Amygdala (tissue), 56 donors: ENCODE measurements at regions not wholly inside any gene's neighbourhood (a gene's known extent, or its start where the extent isn't known, plus 50 kb on each side); places are given as distances from the start of the nearest gene placed in this dataset.
"Not testable (repeated sequence)": the region's sequence is repeated elsewhere in the genome, so short reads cannot be mapped to it uniquely, and the experiment has no call there.

Source experiments
- DNase-seq, 56 donors: peaks; one replicate each; lab custom pipeline; 2025; lab: John Stamatoyannopoulos, UW

DNA sequence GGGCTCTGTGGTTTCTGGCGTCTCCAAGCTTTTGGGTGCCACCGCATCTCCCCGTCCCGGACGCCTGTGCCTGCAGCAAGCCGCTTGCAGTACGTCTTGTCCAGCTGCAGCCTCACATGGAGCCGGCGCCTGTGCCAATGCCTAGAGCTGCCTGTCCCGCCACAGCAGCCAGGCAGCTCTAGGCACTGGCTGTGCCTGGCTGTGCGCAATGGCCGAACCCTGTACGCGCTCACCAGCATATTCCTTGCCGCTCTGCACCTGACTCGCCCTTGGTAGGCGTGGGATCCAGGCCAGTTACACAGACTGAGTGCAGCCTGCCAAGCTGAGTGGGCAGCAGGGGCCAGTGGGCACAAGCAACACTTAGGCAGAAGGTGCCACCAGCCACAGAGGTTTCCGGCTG, 381.2 kb upstream of the SORCS1 start:
- peak in 1 of 56 donors; percentile 2 for DNase-seq

DNA sequence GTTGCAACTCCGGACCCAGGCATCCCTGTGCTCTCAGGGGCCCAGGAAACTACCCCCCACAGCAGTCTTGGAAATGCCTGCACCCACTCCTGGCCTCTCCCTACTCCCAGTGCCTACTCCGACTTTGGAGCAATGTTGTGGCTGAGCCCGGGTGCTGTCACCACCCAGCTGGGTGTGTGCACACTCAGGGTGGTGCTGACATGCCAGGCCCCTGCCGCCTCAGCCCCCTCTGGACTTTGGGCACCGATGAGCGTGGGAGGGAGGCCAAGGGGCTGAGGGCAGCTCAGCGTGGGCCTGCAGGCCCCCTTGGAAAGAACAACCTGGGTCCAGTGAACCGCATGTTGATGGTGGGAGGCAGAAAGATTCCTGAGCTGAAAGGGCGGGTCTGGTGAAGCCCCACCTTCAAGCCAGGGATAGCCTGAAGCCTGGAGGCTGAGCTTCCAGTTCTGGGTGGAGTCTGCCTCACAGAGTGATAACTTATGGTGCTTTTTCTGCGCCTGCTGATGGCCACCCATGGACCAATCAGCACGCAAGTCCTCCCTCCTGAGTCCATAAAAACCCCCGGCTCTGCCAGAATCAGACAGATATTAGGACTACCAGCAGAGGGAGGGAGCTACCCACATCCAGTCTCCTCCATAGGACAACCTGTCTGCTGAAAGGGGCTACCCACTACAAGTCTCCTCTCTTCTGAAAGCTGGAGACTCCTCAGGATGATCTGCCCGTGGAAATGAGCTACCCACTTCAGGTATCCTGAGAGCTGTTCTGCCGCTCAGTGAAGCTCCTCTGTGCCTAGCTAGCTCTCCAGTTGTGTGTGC, 380.4 kb upstream of the SORCS1 start:
- no peak for DNase-seq

DNA sequence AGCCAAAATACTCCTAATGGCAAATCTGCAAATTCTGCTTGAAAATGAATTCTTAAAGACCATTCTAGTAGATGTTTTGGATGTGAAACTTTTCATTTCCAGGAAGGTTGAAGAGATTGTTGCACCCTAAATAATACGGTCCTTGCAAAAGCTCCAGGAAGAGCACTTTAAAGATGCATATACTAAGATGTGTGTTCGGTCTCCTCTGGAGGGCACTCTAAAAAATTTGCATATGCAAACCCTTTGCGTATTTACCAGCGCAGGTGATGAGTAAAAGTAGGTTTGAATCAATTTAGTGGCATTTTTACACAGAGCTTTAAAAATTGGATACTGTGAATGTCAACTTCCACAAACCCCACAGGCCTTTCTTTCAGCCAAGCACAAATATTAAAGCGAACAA, 378.1 kb upstream of the SORCS1 start:
- no peak for DNase-seq

DNA sequence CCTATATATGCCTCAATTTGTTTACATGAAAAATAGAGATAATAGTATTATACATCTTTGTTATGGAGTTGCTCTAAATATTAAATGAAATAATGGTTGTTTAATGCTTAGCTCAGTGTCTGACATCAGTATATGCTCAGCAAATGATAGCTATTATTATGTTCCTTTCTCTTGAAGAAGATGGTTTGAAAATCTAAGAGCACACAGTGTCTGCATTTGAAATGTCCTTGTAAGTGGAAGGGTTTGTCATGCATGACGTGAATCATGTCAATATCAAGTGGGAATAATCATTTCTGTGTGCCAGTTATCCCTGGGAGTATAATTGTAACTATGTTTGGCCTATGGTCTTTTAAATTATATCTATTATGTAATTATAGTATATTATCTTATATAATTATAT, 377.5 kb upstream of the SORCS1 start:
- DNase-seq, result no peak

DNA sequence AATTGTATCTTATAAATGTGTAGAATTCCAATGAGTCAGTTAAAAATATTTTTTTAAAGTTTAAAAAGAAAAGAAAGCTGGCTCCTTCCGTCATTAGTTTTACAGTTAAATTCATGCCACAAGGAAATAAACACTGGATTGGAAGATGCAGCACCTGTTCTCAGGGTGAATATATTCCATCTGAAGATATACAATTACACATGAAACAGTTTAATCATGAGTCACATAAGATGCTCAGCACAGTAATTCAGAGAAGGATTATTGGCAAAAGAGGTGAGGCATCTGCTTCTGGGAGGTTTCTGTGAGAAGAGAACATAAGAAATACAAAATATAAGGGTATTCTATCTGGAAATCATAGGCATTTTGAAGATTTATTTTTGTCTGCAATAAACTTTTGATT, 376.5 kb upstream of the SORCS1 start:
- DNase-seq, result no peak

DNA sequence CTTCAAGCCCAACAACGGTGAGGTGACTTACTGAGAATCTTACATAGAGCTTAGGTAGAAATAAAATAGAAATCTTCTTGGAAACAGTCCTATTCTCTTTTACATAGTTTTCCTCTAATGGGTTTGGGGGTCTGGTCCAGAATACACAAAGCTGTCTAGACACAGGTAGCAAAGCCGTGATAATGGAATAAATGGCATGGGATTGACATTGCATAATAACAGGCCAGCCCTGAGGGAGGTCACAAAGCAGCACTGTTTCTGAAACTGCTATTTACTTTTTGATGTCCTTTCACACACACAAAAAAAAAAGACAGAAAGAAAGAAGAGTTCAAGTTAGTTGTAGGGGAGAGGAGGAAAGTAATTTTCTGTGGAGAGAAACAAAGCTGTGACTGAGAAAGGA, 364.8 kb upstream of the SORCS1 start:
- no peak for DNase-seq

DNA sequence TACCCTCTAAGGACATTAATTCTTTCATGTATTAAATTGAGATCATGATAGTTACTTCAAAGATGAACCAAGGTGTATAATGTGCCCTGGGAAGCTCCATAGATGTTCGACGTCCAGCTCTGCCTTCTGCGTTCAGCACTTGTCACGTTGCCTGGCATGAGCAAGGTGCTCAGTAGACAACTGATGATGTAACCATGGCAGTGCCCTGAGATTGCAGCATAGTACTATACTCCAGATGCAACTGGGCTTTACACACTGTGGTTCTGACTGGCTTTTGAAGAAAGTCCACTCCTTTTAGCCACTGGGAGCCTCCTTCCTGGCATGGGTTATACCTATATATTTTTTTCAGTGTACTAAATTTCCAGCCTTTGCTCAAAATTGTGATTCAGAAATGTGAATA, 355.8 kb upstream of the SORCS1 start:
- DNase-seq, result no peak

DNA sequence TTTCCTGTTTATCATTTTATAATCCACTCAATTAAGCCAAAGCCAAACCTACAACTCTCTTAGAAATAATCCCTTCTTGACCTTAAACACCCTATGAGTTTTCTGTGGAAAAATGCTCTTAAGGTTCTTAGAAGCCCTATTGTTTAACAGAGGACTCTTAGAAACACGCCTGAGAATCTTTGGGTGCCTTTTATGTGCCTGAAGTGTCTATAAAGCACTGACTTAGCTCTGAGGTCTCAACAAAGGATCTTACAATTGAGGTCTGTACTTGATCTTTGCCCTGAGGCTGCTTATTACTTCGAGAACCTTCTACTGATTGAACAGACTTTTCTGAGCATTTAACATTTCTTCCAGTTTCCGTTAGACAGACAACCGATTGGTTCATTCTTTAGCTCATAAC, 353.3 kb upstream of the SORCS1 start:
- DNase-seq, result no peak

DNA sequence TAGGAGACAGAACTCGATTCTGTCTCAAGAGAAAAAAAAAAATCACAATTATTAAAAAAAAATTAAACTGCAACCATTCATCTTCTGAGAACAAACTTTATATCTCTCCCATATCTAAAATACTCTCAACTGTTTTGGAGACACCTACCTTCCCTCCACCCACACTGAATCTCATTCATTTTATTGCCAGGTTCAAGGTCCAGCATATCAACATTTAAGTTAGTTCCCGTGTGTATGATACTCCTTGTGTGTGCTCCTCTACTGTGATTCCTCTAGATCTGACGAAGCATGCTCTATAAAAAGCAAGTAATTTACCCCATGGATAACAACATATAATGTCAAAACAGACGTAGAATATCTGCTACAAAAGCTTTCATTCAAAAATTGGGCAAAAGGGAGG, 351.8 kb upstream of the SORCS1 start:
- DNase-seq, result no peak

DNA sequence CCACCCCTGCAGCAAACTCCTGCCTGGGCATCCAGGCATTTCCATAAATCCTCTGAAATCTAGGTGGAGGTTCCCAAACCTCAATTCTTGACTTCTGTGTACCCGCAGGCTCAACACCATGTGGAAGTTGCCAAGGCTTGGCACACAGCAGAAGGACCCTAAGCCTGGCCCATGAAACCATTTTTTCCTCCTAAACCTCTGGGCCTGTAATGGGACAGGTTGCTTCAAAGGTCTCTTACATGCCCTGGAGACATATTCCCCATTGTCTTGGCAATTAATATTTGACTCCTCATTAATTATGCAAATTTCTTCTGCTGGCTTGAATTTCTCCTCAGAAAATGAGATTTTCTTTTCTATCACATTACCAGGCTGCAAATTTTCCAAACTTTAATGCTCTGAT, 339.5 kb upstream of the SORCS1 start:
- DNase-seq, result not testable (repeated sequence)

DNA sequence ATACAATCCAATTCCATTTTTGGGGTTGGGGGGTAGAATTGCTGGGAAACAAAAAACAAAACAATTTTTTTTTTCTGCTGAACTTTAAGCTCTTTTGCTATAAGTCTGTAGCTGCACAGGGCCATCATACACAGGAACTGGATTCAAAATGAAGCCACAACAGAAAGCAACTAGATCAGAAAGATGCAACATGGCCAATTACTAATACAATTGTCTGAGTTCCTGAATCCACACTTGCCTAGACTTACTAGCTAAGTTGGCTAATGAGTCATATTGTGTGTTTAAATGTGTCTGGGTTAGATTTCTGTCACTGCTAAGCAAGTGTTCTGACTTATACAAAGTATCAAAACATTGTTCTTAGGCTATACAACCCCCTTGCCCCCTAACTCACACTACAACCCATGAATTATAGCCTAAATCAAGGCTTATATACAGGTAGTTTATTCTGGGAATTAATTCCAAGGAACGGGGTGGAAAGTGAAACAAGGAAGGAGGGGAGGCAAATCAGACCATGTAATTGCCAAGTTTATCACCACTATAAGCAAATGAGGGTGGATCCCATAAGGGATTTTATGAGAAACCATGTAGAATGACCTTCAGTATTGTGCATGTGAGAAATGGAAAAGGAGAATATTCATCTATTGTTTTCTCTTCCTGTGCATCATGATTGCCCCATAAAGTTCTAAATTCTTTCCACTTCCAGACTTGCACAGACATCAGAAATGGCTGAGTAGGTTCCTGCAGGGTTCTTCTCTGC, 337.9 kb upstream of the SORCS1 start:
- no peak for DNase-seq

DNA sequence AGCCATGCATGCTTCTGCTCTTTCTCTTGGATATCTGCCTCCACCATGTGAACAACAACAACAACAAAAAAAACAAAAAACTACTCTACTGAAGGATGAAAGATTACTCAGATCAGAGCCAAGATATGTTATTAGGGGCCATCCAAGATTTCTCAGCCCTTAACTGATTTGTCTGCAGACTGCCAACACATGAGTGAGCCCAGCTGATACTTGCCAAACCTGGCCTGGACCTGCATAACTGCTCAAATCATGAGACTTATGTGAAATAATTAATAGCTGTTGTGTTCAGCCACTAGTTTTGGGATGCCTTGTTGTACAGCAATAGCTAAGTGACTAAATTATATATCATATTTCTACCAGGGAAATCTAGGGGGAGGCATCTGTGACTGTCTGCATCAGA, 334.5 kb upstream of the SORCS1 start:
- no peak for DNase-seq

DNA sequence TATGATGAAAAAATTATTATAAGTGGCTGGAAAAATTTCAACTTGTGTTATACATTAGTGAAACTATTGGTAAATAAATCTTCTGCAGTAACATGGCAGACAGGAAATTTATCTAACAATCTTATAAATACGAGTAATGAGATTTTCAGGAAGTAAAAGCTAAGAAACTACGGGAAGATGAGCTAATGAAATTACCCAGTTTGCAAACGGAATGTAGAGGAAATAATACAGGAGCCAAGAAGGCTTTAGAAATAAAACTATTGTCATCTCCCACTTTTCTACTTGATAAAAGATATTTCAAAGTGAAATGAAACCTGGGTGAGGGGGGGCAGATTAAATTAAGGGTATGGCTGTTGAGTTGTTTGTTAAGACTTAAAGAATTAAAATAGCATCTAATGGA, 332.5 kb upstream of the SORCS1 start:
- no peak for DNase-seq

DNA sequence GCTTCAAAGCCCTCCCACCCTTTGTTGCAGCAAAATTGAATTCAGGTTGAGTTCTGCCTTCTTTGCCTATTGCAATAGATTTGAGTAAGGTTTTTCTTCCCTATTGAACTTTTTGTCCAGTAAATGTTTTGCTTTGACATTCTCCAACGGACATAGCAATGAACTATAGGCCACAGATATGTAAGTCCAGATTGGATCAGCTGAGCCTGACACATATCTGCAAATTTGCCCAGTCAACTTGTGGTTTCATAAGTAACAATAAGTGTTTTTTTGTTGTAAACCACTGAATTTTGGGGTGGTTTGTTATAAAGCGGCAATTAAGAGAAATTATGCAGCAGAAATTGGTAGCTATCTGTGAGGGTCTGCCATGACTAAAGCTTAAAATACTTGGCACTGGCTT, 332.1 kb upstream of the SORCS1 start:
- DNase-seq, result no peak

DNA sequence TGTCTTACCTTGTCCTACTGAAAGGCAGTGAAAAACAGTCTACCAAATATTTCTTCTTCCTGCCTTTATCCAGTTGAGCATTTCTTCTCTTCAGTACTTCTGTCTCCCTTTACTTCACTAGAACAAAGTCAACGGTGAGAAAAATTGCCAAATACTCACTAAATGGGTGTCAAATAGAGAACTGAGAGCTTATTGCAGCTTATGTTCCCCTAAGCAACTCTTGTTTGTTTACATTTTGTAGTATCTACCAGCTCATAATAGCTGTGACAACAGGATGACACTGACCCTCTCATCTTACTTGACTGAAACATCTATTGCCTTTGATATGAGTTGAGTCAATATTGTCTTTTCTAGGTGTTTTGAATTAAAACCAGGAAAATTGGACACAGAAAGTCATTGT, 327.9 kb upstream of the SORCS1 start:
- no peak for DNase-seq

DNA sequence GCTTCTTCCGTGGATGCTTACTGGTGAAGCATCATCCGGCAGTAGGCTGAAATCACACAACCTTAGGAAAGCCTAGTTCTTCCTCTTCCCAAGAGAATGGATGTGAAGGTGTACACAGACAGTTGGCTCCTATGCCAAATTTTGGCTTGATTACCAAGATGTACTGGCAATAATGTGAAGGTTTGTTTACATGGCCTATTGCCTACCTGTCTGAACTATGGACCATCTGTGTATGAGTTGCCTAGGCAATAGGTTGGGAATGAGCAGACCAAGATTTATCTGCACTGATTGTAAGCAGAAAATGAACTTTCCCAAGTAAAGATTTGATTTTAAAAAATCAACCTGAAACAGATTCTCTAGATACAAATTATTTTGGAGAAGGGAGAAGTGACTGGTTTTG, 325.9 kb upstream of the SORCS1 start:
- no peak for DNase-seq

DNA sequence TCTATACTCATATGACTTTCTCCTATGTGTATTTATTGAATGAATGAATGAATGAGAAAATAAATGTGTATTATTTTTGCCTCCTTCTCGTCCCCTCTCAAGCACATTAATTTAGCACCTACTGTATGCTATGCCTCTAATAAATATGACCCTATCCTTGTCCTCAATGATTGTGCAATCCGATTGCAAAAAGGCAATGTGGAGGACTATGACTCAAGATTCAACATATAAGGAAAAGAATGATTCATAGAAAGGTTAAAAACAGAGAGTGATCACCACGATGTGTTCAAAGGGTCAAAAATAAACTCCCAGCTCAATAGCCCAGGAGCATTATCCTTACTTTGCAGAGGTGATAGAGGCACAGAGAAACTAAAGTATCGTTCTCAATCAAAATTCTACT, 322.8 kb upstream of the SORCS1 start:
- DNase-seq, result no peak

DNA sequence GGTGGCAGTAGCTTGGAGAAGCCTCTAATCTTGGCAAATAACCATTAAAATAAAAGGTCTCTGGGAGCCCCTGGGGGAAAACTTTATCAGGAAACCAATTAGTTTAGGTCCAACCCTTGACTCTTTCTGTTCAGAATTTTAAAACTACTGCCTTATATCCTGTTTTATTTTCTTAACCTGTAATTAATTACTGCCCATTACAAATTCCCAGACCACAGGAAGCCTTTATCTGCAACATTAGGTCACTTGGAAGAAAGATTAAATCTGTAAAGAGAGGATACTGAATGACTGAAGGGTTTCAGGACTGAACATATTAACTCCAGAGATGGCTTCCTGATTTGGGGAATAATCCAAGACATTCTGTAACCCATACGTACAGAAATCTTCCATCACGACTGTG, 320.5 kb upstream of the SORCS1 start:
- no peak for DNase-seq

DNA sequence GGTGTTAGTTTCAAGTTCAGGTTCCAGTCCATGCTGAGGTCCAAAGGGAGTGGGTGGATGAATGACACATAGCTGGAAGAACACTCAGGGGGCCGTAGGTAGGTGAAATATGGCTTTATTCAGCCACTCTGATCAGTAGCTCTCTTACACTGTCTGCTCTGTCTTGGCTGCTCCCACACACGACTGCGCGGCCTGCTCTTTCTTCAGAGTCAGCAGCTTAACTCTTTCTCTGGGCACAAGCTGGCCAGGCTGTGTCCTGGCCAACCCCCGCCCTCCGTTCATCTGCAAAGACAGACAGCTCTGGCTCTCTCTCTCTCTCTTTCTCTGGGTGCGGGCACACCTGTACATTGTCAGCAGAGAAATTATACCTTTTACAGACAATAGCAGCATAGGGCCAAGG, 317.4 kb upstream of the SORCS1 start:
- no peak for DNase-seq

DNA sequence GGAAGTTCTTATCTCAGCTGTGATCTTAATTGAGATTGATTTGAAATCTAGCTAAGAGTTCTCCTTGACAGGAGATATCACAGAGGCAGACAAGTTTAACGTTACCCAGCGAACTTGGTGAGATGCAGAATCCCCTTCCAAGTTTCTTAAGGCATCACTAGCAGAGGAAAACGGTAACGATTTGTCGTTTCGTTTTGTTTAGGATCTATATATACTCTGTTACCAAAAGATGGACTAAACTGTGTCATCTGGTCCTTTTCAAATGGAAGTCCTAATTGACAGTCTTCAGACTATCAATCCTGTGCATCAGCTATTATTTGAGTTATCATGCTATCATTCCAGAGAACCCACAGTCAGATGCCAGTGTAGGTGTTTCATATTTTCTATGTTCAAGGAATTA, 316.7 kb upstream of the SORCS1 start:
- DNase-seq, result no peak

DNA sequence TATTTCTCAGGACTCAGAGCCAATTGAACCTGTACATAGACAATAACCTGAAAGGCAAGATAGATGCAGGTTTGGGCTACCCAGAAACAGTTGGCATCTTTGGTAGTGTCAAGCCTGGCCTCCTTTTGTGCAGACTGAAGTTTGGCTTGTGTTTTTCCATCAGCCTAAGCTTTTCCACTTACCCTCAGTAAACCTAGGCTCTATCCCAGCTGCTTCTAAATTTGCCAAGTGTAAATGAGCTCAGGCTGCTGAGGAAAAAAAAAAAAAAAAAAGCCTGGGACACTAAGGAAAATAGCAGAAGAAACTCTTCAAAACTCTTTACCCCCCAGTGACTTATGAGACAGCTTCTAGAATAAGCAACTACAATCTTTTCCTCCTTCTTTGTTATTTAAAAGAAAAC, 316.3 kb upstream of the SORCS1 start:
- no peak for DNase-seq

DNA sequence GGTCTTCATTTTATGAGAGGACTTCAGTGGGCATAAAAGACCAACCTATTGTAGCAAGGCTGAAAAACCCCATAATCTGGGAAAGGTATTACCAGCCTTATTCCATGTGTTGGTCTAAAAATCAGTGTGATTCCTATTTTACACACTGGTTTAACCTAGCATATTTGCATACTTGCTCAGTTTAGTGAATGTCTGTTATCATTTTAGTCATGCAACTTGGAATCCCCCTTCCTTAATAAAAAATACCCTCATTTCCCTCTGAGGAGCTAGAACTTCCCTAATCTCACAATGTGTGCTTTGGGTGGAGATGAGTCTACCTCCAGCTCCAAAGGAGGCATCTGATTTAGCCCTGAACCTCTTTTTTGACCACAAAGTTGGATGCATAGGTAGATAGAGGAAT, 312.8 kb upstream of the SORCS1 start:
- no peak for DNase-seq
